ENCODE measurements at regions not wholly inside any gene's neighbourhood (a gene's known extent, or its start where the extent isn't known, plus 50 kb on each side); places are given as distances from the start of the nearest gene placed in this dataset.

- Mint-ChIP-seq H3K4me1 (no peaks in the 10 kb centered on the region), H3K36me3 (ENCODE audit: low read depth) (no peaks in the 10 kb centered on the region), H3K27me3 (no peaks in the 10 kb centered on the region), H3K4me3 (no peak overlapping the region), H3K9me3 (no peaks in the 10 kb centered on the region), H3K27ac (no peak overlapping the region)
- no peak for ATAC-seq (replicated peaks)
Observed at GRCh38 chr4:96767815-96768480, 928.1 kb downstream of the PDHA2 start.

- H3K36me3 Mint-ChIP-seq (ENCODE audit: low read depth) = no peaks in the 10 kb centered on the region
- H3K4me3 Mint-ChIP-seq = no peak overlapping the region
- H3K27me3 Mint-ChIP-seq = no peaks in the 10 kb centered on the region
- no peaks in the 10 kb centered on the region for H3K4me1 Mint-ChIP-seq
- ATAC-seq (replicated peaks) = no peak
- peaks cover 3% of the 10 kb centered on the region for H3K9me3 Mint-ChIP-seq
- no peak overlapping the region for H3K27ac Mint-ChIP-seq
Observed at GRCh38 chr4:96775501-96775900, 935.6 kb downstream of the PDHA2 start.

GRCh38 chr4:96776920-96777527, 937.1 kb downstream of the PDHA2 start:
- no peak for ATAC-seq (replicated peaks)
- Mint-ChIP-seq H3K27ac (no peak overlapping the region), H3K9me3 (peaks cover 3% of the 10 kb centered on the region), H3K36me3 (ENCODE audit: low read depth) (no peaks in the 10 kb centered on the region), H3K27me3 (no peaks in the 10 kb centered on the region), H3K4me1 (no peaks in the 10 kb centered on the region), H3K4me3 (no peak overlapping the region)

- Mint-ChIP-seq H3K9me3 (peaks cover 4% of the 10 kb centered on the region), H3K27ac (no peak overlapping the region), H3K27me3 (no peaks in the 10 kb centered on the region), H3K4me3 (no peak overlapping the region), H3K36me3 (ENCODE audit: low read depth) (no peaks in the 10 kb centered on the region), H3K4me1 (no peaks in the 10 kb centered on the region)
- no peak for ATAC-seq (replicated peaks)
Observed at GRCh38 chr4:96784336-96784735, 944.4 kb downstream of the PDHA2 start.

- H3K9me3 Mint-ChIP-seq = peaks cover 4% of the 10 kb centered on the region
- no peaks in the 10 kb centered on the region for H3K4me1 Mint-ChIP-seq
- no peak overlapping the region for H3K27ac Mint-ChIP-seq
- H3K36me3 Mint-ChIP-seq (ENCODE audit: low read depth) = no peaks in the 10 kb centered on the region
- H3K4me3 Mint-ChIP-seq = no peak overlapping the region
- no peaks in the 10 kb centered on the region for H3K27me3 Mint-ChIP-seq
- no peak for ATAC-seq (replicated peaks)
Observed at GRCh38 chr4:96786306-96786705, 946.4 kb downstream of the PDHA2 start.

GRCh38 chr4:96787766-96788165, 947.9 kb downstream of the PDHA2 start:
- Mint-ChIP-seq H3K27me3 (no peaks in the 10 kb centered on the region), H3K4me3 (no peak overlapping the region), H3K9me3 (peaks cover 4% of the 10 kb centered on the region), H3K4me1 (no peaks in the 10 kb centered on the region), H3K27ac (no peak overlapping the region), H3K36me3 (ENCODE audit: low read depth) (no peaks in the 10 kb centered on the region)
- ATAC-seq (replicated peaks) = no peak

- H3K9me3 Mint-ChIP-seq = peaks cover 10% of the 10 kb centered on the region
- H3K36me3 Mint-ChIP-seq (ENCODE audit: low read depth) = no peaks in the 10 kb centered on the region
- H3K4me3 Mint-ChIP-seq = no peak overlapping the region
- no peak overlapping the region for H3K27ac Mint-ChIP-seq
- H3K27me3 Mint-ChIP-seq = no peaks in the 10 kb centered on the region
- no peak for ATAC-seq (replicated peaks)
- H3K4me1 Mint-ChIP-seq = no peaks in the 10 kb centered on the region
Observed at GRCh38 chr4:96809563-96809962, 969.7 kb downstream of the PDHA2 start.

GRCh38 chr4:96827086-96827485, 987.2 kb downstream of the PDHA2 start:
- H3K9me3 Mint-ChIP-seq = peaks cover 5% of the 10 kb centered on the region
- no peak overlapping the region for H3K27ac Mint-ChIP-seq
- no peaks in the 10 kb centered on the region for H3K4me1 Mint-ChIP-seq
- H3K36me3 Mint-ChIP-seq (ENCODE audit: low read depth) = no peaks in the 10 kb centered on the region
- no peak for ATAC-seq (replicated peaks)
- no peaks in the 10 kb centered on the region for H3K27me3 Mint-ChIP-seq
- no peak overlapping the region for H3K4me3 Mint-ChIP-seq

- Mint-ChIP-seq H3K4me3 (no peak overlapping the region), H3K36me3 (ENCODE audit: low read depth) (no peaks in the 10 kb centered on the region), H3K27me3 (no peaks in the 10 kb centered on the region), H3K4me1 (no peaks in the 10 kb centered on the region), H3K9me3 (peaks cover 5% of the 10 kb centered on the region), H3K27ac (no peak overlapping the region)
- no peak for ATAC-seq (replicated peaks)
Observed at GRCh38 chr4:96833831-96834230, 993.9 kb downstream of the PDHA2 start.

GRCh38 chr4:96835991-96836390, 996.1 kb downstream of the PDHA2 start:
- H3K27me3 Mint-ChIP-seq = no peaks in the 10 kb centered on the region
- H3K36me3 Mint-ChIP-seq (ENCODE audit: low read depth) = no peaks in the 10 kb centered on the region
- ATAC-seq (replicated peaks) = no peak
- no peaks in the 10 kb centered on the region for H3K9me3 Mint-ChIP-seq
- no peak overlapping the region for H3K27ac Mint-ChIP-seq
- no peaks in the 10 kb centered on the region for H3K4me1 Mint-ChIP-seq
- no peak overlapping the region for H3K4me3 Mint-ChIP-seq

GRCh38 chr4:96839441-96839840, 999.5 kb downstream of the PDHA2 start:
- no peak overlapping the region for H3K27ac Mint-ChIP-seq
- ATAC-seq (replicated peaks) = no peak
- no peaks in the 10 kb centered on the region for H3K4me1 Mint-ChIP-seq
- no peaks in the 10 kb centered on the region for H3K27me3 Mint-ChIP-seq
- H3K9me3 Mint-ChIP-seq = no peaks in the 10 kb centered on the region
- no peaks in the 10 kb centered on the region for H3K36me3 Mint-ChIP-seq (ENCODE audit: low read depth)
- no peak overlapping the region for H3K4me3 Mint-ChIP-seq

GRCh38 chr4:96841801-96842200, 1001.9 kb downstream of the PDHA2 start:
- Mint-ChIP-seq H3K36me3 (ENCODE audit: low read depth) (no peaks in the 10 kb centered on the region), H3K9me3 (peaks cover 4% of the 10 kb centered on the region), H3K27me3 (no peaks in the 10 kb centered on the region), H3K27ac (no peak overlapping the region), H3K4me3 (no peak overlapping the region), H3K4me1 (no peaks in the 10 kb centered on the region)
- ATAC-seq (replicated peaks) = no peak

- no peaks in the 10 kb centered on the region for H3K4me1 Mint-ChIP-seq
- no peak overlapping the region for H3K27ac Mint-ChIP-seq
- H3K9me3 Mint-ChIP-seq = peaks cover 4% of the 10 kb centered on the region
- H3K36me3 Mint-ChIP-seq (ENCODE audit: low read depth) = no peaks in the 10 kb centered on the region
- no peaks in the 10 kb centered on the region for H3K27me3 Mint-ChIP-seq
- ATAC-seq (replicated peaks) = no peak
- no peak overlapping the region for H3K4me3 Mint-ChIP-seq
Observed at GRCh38 chr4:96844858-96845490, 1005.1 kb downstream of the PDHA2 start.

GRCh38 chr4:96845819-96846218, 1005.9 kb downstream of the PDHA2 start:
- Mint-ChIP-seq H3K27ac (no peak overlapping the region), H3K9me3 (peaks cover 4% of the 10 kb centered on the region), H3K4me1 (no peaks in the 10 kb centered on the region), H3K4me3 (no peak overlapping the region), H3K27me3 (no peaks in the 10 kb centered on the region), H3K36me3 (ENCODE audit: low read depth) (no peaks in the 10 kb centered on the region)
- ATAC-seq (replicated peaks) = no peak

- Mint-ChIP-seq H3K27ac (no peak overlapping the region), H3K36me3 (ENCODE audit: low read depth) (no peaks in the 10 kb centered on the region), H3K4me1 (no peaks in the 10 kb centered on the region), H3K27me3 (no peaks in the 10 kb centered on the region), H3K9me3 (peaks cover 9% of the 10 kb centered on the region), H3K4me3 (no peak overlapping the region)
- ATAC-seq (replicated peaks) = no peak
Observed at GRCh38 chr4:96874657-96875056, 1034.8 kb downstream of the PDHA2 start.
